IMR-90 (cell line): ENCODE measurements at regions not wholly inside any gene's neighbourhood (a gene's known extent, or its start where the extent isn't known, plus 50 kb on each side); places are given as distances from the start of the nearest gene placed in this dataset.
A peak's percentile ranks its signal among the peaks of the same experiment; 100 is the strongest.

ENCODE experiments used
- BHLHE40 ChIP-seq: fragments of 150-350 bp; IDR thresholded peaks from 2 replicates; pipeline ENCODE4 v1.6.1; 2016; ENCODE audit warnings: mild to moderate bottlenecking, low read depth, low read length
- CEBPB ChIP-seq: IDR thresholded peaks from 2 replicates; pipeline ENCODE4 v1.6.1; 2012; ENCODE audit warnings: low read depth, low read length, improper control_type of control experiment
- CHD1 ChIP-seq: IDR thresholded peaks from 2 replicates; pipeline ENCODE4 v1.6.1; 2012; ENCODE audit warnings: low read depth, low read length, improper control_type of control experiment
- CTCF ChIP-seq: conservative IDR thresholded peaks from 2 replicates; pipeline ENCODE4 v1.5.1; 2012; ENCODE audit warnings: mild to moderate bottlenecking, low read depth, low read length, improper control_type of control experiment
- ELK1 ChIP-seq: fragments of 150-350 bp; IDR thresholded peaks from 2 replicates; pipeline ENCODE4 v1.6.1; 2016; ENCODE audit warnings: low read depth, mild to moderate bottlenecking, low read length, moderate library complexity, borderline replicate concordance
- FOS ChIP-seq: fragments of 150-350 bp; IDR thresholded peaks from 2 replicates; pipeline ENCODE4 v1.6.1; 2016; ENCODE audit warnings: low read depth, low read length
- MAFK ChIP-seq: IDR thresholded peaks from 2 replicates; pipeline ENCODE4 v1.6.1; 2012; ENCODE audit warnings: low read depth, low read length, improper control_type of control experiment
- MXI1 ChIP-seq: IDR thresholded peaks from 2 replicates; pipeline ENCODE4 v1.6.1; 2012; ENCODE audit warnings: low read depth, mild to moderate bottlenecking, low read length, moderate library complexity, borderline replicate concordance
- NFE2L2 ChIP-seq: fragments of 150-350 bp; IDR thresholded peaks from 2 replicates; pipeline ENCODE4 v1.6.1; 2016; ENCODE audit warnings: low read depth, mild to moderate bottlenecking, low read length
- POLR2A ChIP-seq: IDR thresholded peaks from 2 replicates; pipeline ENCODE4 v1.6.1; 2012; ENCODE audit warnings: mild to moderate bottlenecking, low read depth, low read length
- RAD21 ChIP-seq: IDR thresholded peaks from 2 replicates; pipeline ENCODE4 v1.6.1; 2012; ENCODE audit warnings: low read length, improper control_type of control experiment
- RFX5 ChIP-seq: IDR thresholded peaks from 2 replicates; pipeline ENCODE4 v1.8.0; 2012; ENCODE audit warnings: low read depth, mild to moderate bottlenecking, low read length, moderate library complexity
- TF ChIP-seq, protein P1 (sequence below): fragments of 150-350 bp; IDR thresholded peaks from 2 replicates; pipeline ENCODE4 v1.6.1; 2017; ENCODE audit warnings: mild to moderate bottlenecking, antibody characterized with exemption, low read length, low read depth

GRCh38 chr3:194000100-194000499 lies 135.8 kb upstream of the HES1 start:
- no peak for TF ChIP-seq CTCF
- no peak for TF ChIP-seq MAFK
- TF ChIP-seq, protein P1, sequence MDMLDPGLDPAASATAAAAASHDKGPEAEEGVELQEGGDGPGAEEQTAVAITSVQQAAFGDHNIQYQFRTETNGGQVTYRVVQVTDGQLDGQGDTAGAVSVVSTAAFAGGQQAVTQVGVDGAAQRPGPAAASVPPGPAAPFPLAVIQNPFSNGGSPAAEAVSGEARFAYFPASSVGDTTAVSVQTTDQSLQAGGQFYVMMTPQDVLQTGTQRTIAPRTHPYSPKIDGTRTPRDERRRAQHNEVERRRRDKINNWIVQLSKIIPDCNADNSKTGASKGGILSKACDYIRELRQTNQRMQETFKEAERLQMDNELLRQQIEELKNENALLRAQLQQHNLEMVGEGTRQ, result no peak
- TF ChIP-seq MXI1, result no peak
- TF ChIP-seq RAD21, result no peak
- no peak for TF ChIP-seq RFX5
- no peak for TF ChIP-seq POLR2A
- no peak for TF ChIP-seq ELK1
- no peak for TF ChIP-seq BHLHE40
- 0 out of 2 replicates have a peak, but pooled peaks have one; percentile 2 for TF ChIP-seq CEBPB
- no peak for TF ChIP-seq CHD1
- no peak for TF ChIP-seq NFE2L2
- TF ChIP-seq FOS, result no peak
